Uterus (tissue), 3 donors: ENCODE measurements at regions not wholly inside any gene's neighbourhood (a gene's known extent, or its start where the extent isn't known, plus 50 kb on each side); places are given as distances from the start of the nearest gene placed in this dataset.

Experiments
- DNase-seq, 2 donors: peaks; one replicate each; pipeline ENCODE4 v3.0.0-alpha.2; 2019 to 2020
- H3K27ac ChIP-seq, 2 donors: fragments of 200-600 bp; sonication (generic); 1 replicate in 1 of 2; 2 replicates in 1 of 2; pipeline ENCODE4 v1.5.1; 2016 to 2018
- H3K27me3 ChIP-seq, 2 donors: fragments of 200-600 bp; sonication (generic); one replicate each; pipeline ENCODE4 v1.5.1; 2018 to 2019; ENCODE audit warnings: control low read depth in 1 of 2
- H3K36me3 ChIP-seq, 2 donors: fragments of 200-600 bp; sonication (generic); one replicate each; pipeline ENCODE4 v1.5.1; 2019; ENCODE audit warnings: control low read depth in 1 of 2
- H3K4me1 ChIP-seq, 2 donors: fragments of 200-600 bp; sonication (generic); one replicate each; pipeline ENCODE4 v1.5.1; 2018 to 2019; ENCODE audit warnings: control low read depth in 1 of 2
- H3K4me3 ChIP-seq, 2 donors: fragments of 200-600 bp; sonication (generic); 1 replicate in 1 of 2; 2 replicates in 1 of 2; pipeline ENCODE4 v1.5.1; 2018 to 2019; ENCODE audit warnings: mild to moderate bottlenecking in 1 of 2
- H3K9me3 ChIP-seq, 2 donors: fragments of 200-600 bp; sonication (generic); one replicate each; pipeline ENCODE4 v1.5.1; 2019; ENCODE audit warnings: control low read depth in 1 of 2
- CTCF ChIP-seq, 4 experiments: fragments of 200-600 bp in 2 of 4; fragments of 450-650 bp in 2 of 4; sonication (generic) in 2 of 4; IDR thresholded peaks; one replicate each; pipeline ENCODE4 v1.5.1; 2016 to 2019; ENCODE audit warnings: antibody characterized with exemption in 4 of 4, mild to moderate bottlenecking in 2 of 4, moderate library complexity in 1 of 4
- POLR2A ChIP-seq, 2 donors: fragments of 450-650 bp; IDR thresholded peaks; one replicate each; pipeline ENCODE4 v1.6.1; 2016; ENCODE audit warnings: antibody characterized with exemption in 2 of 2, mild to moderate bottlenecking in 1 of 2, moderate library complexity in 1 of 2
- intact Hi-C: fragments of 100-400 bp; cut with DNase I; formaldehyde crosslinking; loops from one replicate; pipeline ENCODE4 v1.15.1; 2023; ENCODE audit warnings: low total_unique reads
- donor health status: DM: yes; HTN: yes; CAD: no.

- no peak for DNase-seq
- no peaks in the 10 kb centered on the region for H3K4me1 ChIP-seq
- TF ChIP-seq POLR2A (IDR thresholded peaks at IDR 0.05), result no peak
- no peak for TF ChIP-seq CTCF (IDR thresholded peaks at IDR 0.05)
Measured at GRCh38 chr13:40023595-40024203, 368.2 kb downstream of the COG6 start.

DNA sequence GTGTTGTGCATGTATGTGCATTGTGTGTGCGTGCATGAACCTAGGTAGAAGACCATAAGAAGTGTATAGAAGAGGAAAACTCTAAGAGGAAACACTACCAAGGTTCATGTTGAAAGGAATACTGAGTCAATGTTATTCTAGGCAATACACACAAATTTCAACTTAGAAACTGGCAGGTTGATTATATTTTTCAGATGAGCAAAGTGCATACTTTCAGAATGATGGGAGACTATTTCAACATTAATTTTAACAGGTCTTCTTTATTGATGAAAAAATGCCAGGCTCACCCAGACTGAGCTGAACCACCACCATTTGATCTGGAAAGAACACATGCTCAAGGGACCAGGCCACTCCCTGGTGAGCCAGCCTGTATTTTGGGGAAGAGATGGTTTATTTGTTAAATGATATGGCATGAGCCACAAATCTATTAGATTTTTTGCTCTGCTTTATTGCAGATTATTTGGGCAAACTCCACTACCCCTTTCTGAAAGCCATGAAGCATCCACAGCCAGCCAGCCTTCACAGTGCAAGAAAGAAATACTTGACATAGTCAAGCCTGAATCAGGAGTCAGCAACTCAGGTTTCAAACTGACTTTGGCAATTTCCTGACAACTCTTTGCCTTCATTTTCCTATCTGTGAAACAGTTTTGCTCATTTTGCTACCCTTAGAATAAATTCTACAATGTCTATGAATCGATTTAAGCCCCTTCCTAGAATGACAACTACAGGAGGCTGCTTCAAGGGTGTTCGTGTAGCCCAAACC is 368.9 kb downstream of the COG6 start:
- TF ChIP-seq POLR2A (IDR thresholded peaks at IDR 0.05), result no peak
- TF ChIP-seq CTCF (IDR thresholded peaks at IDR 0.05), result no peak
- no peak overlapping the region for H3K4me3 ChIP-seq
- H3K9me3 ChIP-seq, result no peaks in the 10 kb centered on the region
- no peak overlapping the region for H3K27ac ChIP-seq
- no peaks in the 10 kb centered on the region for H3K36me3 ChIP-seq
- no peaks in the 10 kb centered on the region for H3K4me1 ChIP-seq
- no peak for DNase-seq
- intact Hi-C loops, result no loop called here
- no peaks in the 10 kb centered on the region for H3K27me3 ChIP-seq

More at GRCh38 chr13:40023595-40024203, 368.2 kb downstream of the COG6 start:
- Histone ChIP-seq H3K36me3 (no peaks in the 10 kb centered on the region), H3K9me3 (no peaks in the 10 kb centered on the region), H3K4me3 (no peak overlapping the region), H3K27ac (peak overlapping the region in 1 of 2 donors; percentile 54), H3K27me3 (no peaks in the 10 kb centered on the region)
- intact Hi-C loops, result no loop called here

DNA sequence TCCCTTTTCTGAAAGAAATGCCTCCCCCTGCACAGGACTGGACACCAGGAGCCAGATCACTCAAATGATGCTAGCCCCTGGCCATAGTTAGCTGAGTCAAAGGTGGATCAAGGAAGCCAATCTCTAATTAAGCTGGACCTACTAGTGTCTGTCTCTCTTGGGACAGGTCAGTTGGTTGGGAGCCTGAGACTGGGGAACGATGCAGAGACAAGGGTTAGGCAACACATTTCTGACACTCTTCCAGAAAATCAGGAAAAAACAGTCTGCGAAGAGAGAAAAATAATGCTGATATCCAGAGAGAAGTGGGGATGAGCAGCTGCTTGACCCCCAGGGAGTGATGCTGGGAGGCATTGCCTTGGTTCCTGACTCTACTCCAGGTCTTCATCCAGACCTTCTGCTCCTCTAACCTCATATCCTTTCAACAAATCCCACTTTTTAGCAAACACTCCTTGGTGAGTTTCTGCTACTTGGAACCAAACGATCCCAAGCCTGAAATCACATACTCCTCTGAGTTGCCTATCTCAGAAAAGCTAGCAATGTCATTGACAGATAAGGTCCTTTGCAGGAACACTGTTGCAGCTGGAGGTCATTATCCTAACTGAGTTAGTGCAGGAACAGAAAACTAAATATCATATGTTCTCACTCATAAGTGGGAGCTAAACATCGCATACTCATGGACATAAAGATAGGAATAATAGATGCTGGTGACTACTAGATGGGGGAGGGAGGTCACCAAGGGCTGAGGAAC is 369.7 kb downstream of the COG6 start:
- Histone ChIP-seq H3K4me1 (no peaks in the 10 kb centered on the region), H3K4me3 (no peak overlapping the region), H3K36me3 (no peaks in the 10 kb centered on the region), H3K27me3 (no peaks in the 10 kb centered on the region), H3K27ac (no peak overlapping the region), H3K9me3 (no peaks in the 10 kb centered on the region)
- intact Hi-C loops, result no loop called here
- no peak for TF ChIP-seq CTCF (IDR thresholded peaks at IDR 0.05)
- peak in 1 of 2 donors; percentile 22 for DNase-seq

DNA sequence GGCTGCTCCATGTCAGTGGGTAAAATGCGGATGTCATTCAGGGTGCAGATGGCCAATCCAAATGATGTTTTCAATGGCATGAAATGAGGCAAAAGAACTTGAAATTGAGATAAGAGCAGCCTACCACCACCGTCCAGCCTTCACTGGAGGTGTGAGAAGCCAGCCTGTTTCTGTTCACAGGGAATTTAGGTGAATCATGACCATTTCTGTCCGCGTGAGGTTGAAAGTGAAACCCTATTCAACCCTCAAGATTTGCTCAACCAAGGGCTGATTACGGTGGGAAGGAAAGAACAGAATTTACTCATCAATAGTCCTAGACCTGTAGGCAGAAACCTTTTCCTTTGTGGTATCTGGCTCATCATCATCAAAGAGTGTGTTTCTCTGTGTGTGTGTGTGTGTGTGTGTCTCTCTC is 370.7 kb downstream of the COG6 start:
- TF ChIP-seq CTCF (IDR thresholded peaks at IDR 0.05), result no peak
- no peak for TF ChIP-seq POLR2A (IDR thresholded peaks at IDR 0.05)
- Histone ChIP-seq H3K36me3 (no peaks in the 10 kb centered on the region), H3K4me1 (no peaks in the 10 kb centered on the region), H3K27ac (no peak overlapping the region), H3K27me3 (no peaks in the 10 kb centered on the region), H3K4me3 (no peak overlapping the region), H3K9me3 (no peaks in the 10 kb centered on the region)
- intact Hi-C loops, result no loop called here
- DNase-seq, result no peak

GRCh38 chr13:40026741-40027140 is 371.3 kb downstream of the COG6 start:
- H3K27ac ChIP-seq, result no peak overlapping the region
- no peaks in the 10 kb centered on the region for H3K27me3 ChIP-seq
- H3K4me3 ChIP-seq, result no peak overlapping the region
- intact Hi-C loops, result no loop called here
- TF ChIP-seq POLR2A (IDR thresholded peaks at IDR 0.05) (no peak), CTCF (IDR thresholded peaks at IDR 0.05) (no peak)
- no peaks in the 10 kb centered on the region for H3K9me3 ChIP-seq
- no peaks in the 10 kb centered on the region for H3K4me1 ChIP-seq
- H3K36me3 ChIP-seq, result no peaks in the 10 kb centered on the region
- DNase-seq, result no peak
